ENCODE measurements at regions not wholly inside any gene's neighbourhood (a gene's known extent, or its start where the extent isn't known, plus 50 kb on each side); places are given as distances from the start of the nearest gene placed in this dataset.
"Not testable (repeated sequence)": the region's sequence is repeated elsewhere in the genome, so short reads cannot be mapped to it uniquely, and the experiment has no call there.

GRCh38 chr1:66455446-66455845 lies 78.5 kb upstream of the SGIP1 start:
- FAIRE-seq (no peak), DNase-seq (ENCODE audit: low spot score) (no peak)

GRCh38 chr1:66460776-66461175 lies 73.2 kb upstream of the SGIP1 start:
- DNase-seq (ENCODE audit: low spot score) (no peak), FAIRE-seq (no peak)

- no peak for DNase-seq (ENCODE audit: low spot score)
These were observed 71.6 kb upstream of the SGIP1 start for GRCh38 chr1:66462313-66462712.

GRCh38 chr1:66464351-66464750 lies 69.6 kb upstream of the SGIP1 start:
- no peak for DNase-seq (ENCODE audit: low spot score)
- no peak for FAIRE-seq

More at GRCh38 chr1:66462313-66462712, 71.6 kb upstream of the SGIP1 start:
- FAIRE-seq, result no peak

- DNase-seq (ENCODE audit: low spot score), result no peak
- FAIRE-seq, result no peak
These were observed 69.2 kb upstream of the SGIP1 start for GRCh38 chr1:66464802-66465201.

- DNase-seq (ENCODE audit: low spot score); FAIRE-seq: not testable (repeated sequence)
These were observed 67.3 kb upstream of the SGIP1 start for GRCh38 chr1:66466695-66467094.

- FAIRE-seq (no peak), DNase-seq (ENCODE audit: low spot score) (no peak)
These were observed 65.2 kb upstream of the SGIP1 start for GRCh38 chr1:66468722-66469121.

GRCh38 chr1:66475940-66476339 lies 58.0 kb upstream of the SGIP1 start:
- DNase-seq (ENCODE audit: low spot score) (no peak), FAIRE-seq (no peak)

GRCh38 chr1:66476774-66477173 lies 57.2 kb upstream of the SGIP1 start:
- FAIRE-seq (no peak), DNase-seq (ENCODE audit: low spot score) (no peak)

GRCh38 chr1:66478116-66478515 lies 55.8 kb upstream of the SGIP1 start:
- no peak for FAIRE-seq
- DNase-seq (ENCODE audit: low spot score), result peak; percentile 30

GRCh38 chr1:66480162-66480561 lies 53.8 kb upstream of the SGIP1 start:
- no peak for FAIRE-seq
- DNase-seq (ENCODE audit: low spot score), result no peak

- DNase-seq (ENCODE audit: low spot score); FAIRE-seq: not testable (repeated sequence)
These were observed 52.7 kb upstream of the SGIP1 start for GRCh38 chr1:66481215-66481614.

All from urothelium cell line (cell line).